AG09319 (cell line): ENCODE measurements at regions not wholly inside any gene's neighbourhood (a gene's known extent, or its start where the extent isn't known, plus 50 kb on each side); places are given as distances from the start of the nearest gene placed in this dataset.
"Not testable (repeated sequence)": the region's sequence is repeated elsewhere in the genome, so short reads cannot be mapped to it uniquely, and the experiment has no call there.

ENCODE experiments used
- DNase-seq: peaks from one replicate; pipeline ENCODE4 v3.0.0-alpha.2; 2010; ENCODE audit warnings: low read depth; ENCODE audit errors: extremely low read depth
- CTCF ChIP-seq: IDR thresholded peaks from 2 replicates; pipeline ENCODE4 v1.5.1; 2011; ENCODE audit warnings: low read depth, mild to moderate bottlenecking, inconsistent platforms, low read length, moderate library complexity

- TF ChIP-seq CTCF: no peak
- DNase-seq: no peak
Measured at GRCh38 chr5:106780355-106780754, 890.4 kb downstream of the EFNA5 start.

- not testable (repeated sequence) for DNase-seq
Measured at GRCh38 chr5:106776515-106776914, 894.2 kb downstream of the EFNA5 start.

- no peak for TF ChIP-seq CTCF
- DNase-seq: no peak
Measured at GRCh38 chr5:106768392-106768791, 902.3 kb downstream of the EFNA5 start.

DNA sequence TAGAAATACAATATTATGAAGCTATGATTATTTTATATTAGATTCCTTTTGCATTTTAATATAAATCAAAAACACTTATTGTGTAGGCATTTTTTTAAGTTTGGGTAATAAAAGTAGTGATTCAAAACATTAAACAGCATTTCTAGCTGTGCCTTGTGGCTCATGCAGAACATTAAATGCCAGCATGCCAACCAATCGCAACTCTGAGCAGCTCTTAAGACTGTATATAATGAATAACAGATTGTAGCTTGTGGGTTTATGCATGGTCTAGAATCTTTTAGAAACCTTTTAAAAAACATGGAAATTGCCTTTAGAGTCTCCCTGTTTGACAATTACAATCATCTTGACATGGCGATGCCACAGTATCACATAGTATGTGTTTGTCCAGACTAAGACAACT lies 903.8 kb downstream of the EFNA5 start:
- no peak for TF ChIP-seq CTCF
- no peak for DNase-seq

GRCh38 chr5:106759581-106759980 lies 911.2 kb downstream of the EFNA5 start:
- DNase-seq: no peak
- no peak for TF ChIP-seq CTCF

GRCh38 chr5:106759152-106759551 lies 911.6 kb downstream of the EFNA5 start:
- no peak for TF ChIP-seq CTCF
- DNase-seq: no peak

- DNase-seq: no peak
- no peak for TF ChIP-seq CTCF
Measured at GRCh38 chr5:106757672-106758071, 913.1 kb downstream of the EFNA5 start.

- DNase-seq: no peak
- TF ChIP-seq CTCF: no peak
Measured at GRCh38 chr5:106755789-106756188, 914.9 kb downstream of the EFNA5 start.
